IPS DF 4.7 (cell line): ENCODE measurements at regions not wholly inside any gene's neighbourhood (a gene's known extent, or its start where the extent isn't known, plus 50 kb on each side); places are given as distances from the start of the nearest gene placed in this dataset.

Source experiments
- DNase-seq: peaks from one replicate; pipeline ENCODE4 v3.0.0-alpha.2; 2013; ENCODE audit warnings: low spot score; ENCODE audit errors: extremely low read depth

GRCh38 chr7:79723833-79724618 is 270.6 kb upstream of the MAGI2 start:
- DNase-seq: no peak

GRCh38 chr7:79722217-79722616 is 268.8 kb upstream of the MAGI2 start:
- no peak for DNase-seq

- no peak for DNase-seq
Measured at GRCh38 chr7:79719216-79719615, 265.7 kb upstream of the MAGI2 start.

- no peak for DNase-seq
Measured at GRCh38 chr7:79716329-79716728, 262.9 kb upstream of the MAGI2 start.

GRCh38 chr7:79714081-79714480 is 260.6 kb upstream of the MAGI2 start:
- no peak for DNase-seq

GRCh38 chr7:79713276-79713675 is 259.8 kb upstream of the MAGI2 start:
- DNase-seq: no peak

- no peak for DNase-seq
Measured at GRCh38 chr7:79711660-79712059, 258.2 kb upstream of the MAGI2 start.

- DNase-seq: no peak
Measured at GRCh38 chr7:79709574-79710409, 256.3 kb upstream of the MAGI2 start.

- no peak for DNase-seq
Measured at GRCh38 chr7:79702116-79702515, 248.6 kb upstream of the MAGI2 start.

GRCh38 chr7:79692015-79692414 is 238.5 kb upstream of the MAGI2 start:
- DNase-seq: no peak

- DNase-seq: no peak
Measured at GRCh38 chr7:79691074-79691473, 237.6 kb upstream of the MAGI2 start.

- DNase-seq: no peak
Measured at GRCh38 chr7:79684384-79684783, 230.9 kb upstream of the MAGI2 start.

GRCh38 chr7:79683916-79684315 is 230.4 kb upstream of the MAGI2 start:
- no peak for DNase-seq

- DNase-seq: no peak
Measured at GRCh38 chr7:79683185-79683890, 229.9 kb upstream of the MAGI2 start.

- DNase-seq: no peak
Measured at GRCh38 chr7:79681454-79681853, 228.0 kb upstream of the MAGI2 start.

GRCh38 chr7:79673969-79674368 is 220.5 kb upstream of the MAGI2 start:
- DNase-seq: no peak

GRCh38 chr7:79673421-79673820 is 220.0 kb upstream of the MAGI2 start:
- no peak for DNase-seq

- no peak for DNase-seq
Measured at GRCh38 chr7:79668292-79668691, 214.8 kb upstream of the MAGI2 start.

GRCh38 chr7:79666472-79666871 is 213.0 kb upstream of the MAGI2 start:
- DNase-seq: no peak

- DNase-seq: no peak
Measured at GRCh38 chr7:79664884-79665676, 211.6 kb upstream of the MAGI2 start.

GRCh38 chr7:79658304-79658703 is 204.8 kb upstream of the MAGI2 start:
- no peak for DNase-seq
